Gastrocnemius medialis (tissue), 4 donors: ENCODE measurements at regions not wholly inside any gene's neighbourhood (a gene's known extent, or its start where the extent isn't known, plus 50 kb on each side); places are given as distances from the start of the nearest gene placed in this dataset.

ENCODE experiments used
- CTCF ChIP-seq, 5 experiments: fragments of 450-650 bp in 3 of 5; fragments of 200-600 bp in 2 of 5; sonication (generic) in 2 of 5; IDR thresholded peaks in 4 of 5; conservative IDR thresholded peaks in 1 of 5; 1 replicate in 4 of 5; 2 replicates in 1 of 5; pipeline ENCODE4 v1.5.1; 2016 to 2019; ENCODE audit warnings: antibody characterized with exemption in 5 of 5, mild to moderate bottlenecking in 3 of 5, moderate library complexity in 3 of 5
- POLR2A ChIP-seq, 2 donors: fragments of 450-650 bp; IDR thresholded peaks; one replicate each; pipeline ENCODE4 v1.6.1; 2017; ENCODE audit warnings: antibody characterized with exemption in 2 of 2, mild to moderate bottlenecking in 2 of 2, moderate library complexity in 2 of 2

- no peak for TF ChIP-seq CTCF (IDR thresholded peaks at IDR 0.05 in 4 of 5, conservative IDR thresholded peaks at IDR 0.05 in 1 of 5)
- TF ChIP-seq POLR2A (IDR thresholded peaks at IDR 0.05): no peak
Measured at GRCh38 chr15:61729646-61730045, 330.6 kb downstream of the VPS13C start.
